GM18505 (cell line): ENCODE measurements at regions not wholly inside any gene's neighbourhood (a gene's known extent, or its start where the extent isn't known, plus 50 kb on each side); places are given as distances from the start of the nearest gene placed in this dataset.

Source experiments
- ATAC-seq: cut with Tn5 transposase; IDR thresholded peaks from one replicate; pipeline ENCODE4 v1.9.1; 2021; ENCODE audit not compliant: unreplicated experiment
- POLR2A ChIP-seq: IDR thresholded peaks from 4 replicates; pipeline ENCODE4 v1.6.1; 2011; ENCODE audit warnings: borderline replicate concordance; ENCODE audit not compliant: insufficient read depth, insufficient read length; ENCODE audit errors: extremely low read depth

DNA sequence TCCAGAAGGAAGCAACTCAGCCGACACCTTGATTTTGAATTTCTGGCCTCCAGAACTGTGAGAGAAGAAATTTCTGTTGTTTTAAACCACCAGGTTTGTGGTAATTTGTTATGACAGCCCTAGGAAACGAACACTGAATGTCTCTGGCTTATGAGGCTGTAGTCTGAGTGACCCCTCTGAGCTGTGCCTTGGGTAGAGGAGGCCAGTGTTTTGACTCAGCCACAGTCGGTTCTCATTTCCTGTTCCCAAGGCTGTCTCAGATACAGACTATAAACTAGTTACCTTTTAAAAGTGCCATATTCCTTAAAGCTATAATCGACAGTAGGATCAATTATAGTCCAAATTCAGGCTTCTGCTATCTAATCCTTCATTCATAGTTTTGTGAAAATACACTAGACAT lies 391.2 kb upstream of the MAP3K7 start:
- ATAC-seq = peak; percentile 59
- TF ChIP-seq POLR2A = no peak

DNA sequence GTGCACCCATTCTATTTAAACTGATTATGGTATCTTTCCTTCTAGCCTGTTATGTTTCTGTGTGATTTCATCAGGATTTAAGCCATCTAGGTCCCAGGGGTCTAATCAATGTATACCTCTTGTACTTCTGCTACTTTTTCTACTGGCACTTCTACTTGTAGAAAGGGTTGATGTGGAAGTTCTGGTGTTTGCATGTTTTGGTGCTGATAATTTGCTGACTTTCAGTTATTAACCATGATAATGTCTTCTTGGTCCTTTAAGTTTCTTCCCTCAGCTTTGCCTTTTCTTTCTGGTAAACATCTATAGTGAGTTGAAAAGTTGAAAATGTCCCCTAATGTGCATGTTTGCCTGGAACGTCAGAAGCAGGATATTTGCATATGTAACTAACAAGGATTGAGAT lies 390.6 kb upstream of the MAP3K7 start:
- no peak for ATAC-seq
- TF ChIP-seq POLR2A = no peak

DNA sequence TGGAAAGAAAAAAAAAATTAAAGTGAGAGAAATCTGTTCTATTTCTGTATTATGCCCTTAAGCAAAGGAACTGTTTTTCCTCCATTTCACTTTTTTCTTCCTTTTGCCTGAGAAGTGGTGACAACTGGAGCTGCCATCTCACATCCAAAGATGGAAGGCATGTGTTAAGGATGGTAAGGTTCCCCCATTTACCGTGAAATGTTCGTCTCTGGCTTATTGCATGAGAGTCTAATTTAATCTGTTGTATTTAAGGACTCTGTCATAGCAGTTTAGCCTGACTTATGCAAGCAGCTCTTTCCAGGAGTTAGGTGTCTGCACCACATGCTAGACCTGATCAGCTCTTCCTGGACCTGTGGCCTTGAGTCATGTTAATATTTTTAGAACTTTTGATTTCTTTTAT lies 389.5 kb upstream of the MAP3K7 start:
- TF ChIP-seq POLR2A = no peak

DNA sequence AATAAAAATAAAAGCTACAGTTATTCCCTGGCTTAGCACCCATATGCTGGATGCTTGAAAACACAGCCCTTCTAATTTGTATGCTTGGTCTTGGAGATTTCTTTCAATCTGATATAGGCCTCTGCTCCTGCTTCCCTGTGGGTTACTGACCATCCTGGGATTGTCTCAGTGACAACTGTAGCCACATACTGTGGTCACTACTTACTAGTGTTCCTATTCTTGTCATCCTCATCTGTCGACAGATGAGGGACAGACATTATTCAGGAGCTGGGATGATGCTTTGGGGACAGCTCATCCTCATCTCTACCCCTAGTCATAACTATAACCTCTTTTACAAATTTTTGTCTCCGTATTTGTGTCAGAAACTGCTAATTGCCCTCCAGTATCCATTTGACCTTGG lies 388.9 kb upstream of the MAP3K7 start:
- no peak for ATAC-seq
- TF ChIP-seq POLR2A = no peak

More for the DNA sequence above, 389.5 kb upstream of the MAP3K7 start:
- ATAC-seq = no peak

DNA sequence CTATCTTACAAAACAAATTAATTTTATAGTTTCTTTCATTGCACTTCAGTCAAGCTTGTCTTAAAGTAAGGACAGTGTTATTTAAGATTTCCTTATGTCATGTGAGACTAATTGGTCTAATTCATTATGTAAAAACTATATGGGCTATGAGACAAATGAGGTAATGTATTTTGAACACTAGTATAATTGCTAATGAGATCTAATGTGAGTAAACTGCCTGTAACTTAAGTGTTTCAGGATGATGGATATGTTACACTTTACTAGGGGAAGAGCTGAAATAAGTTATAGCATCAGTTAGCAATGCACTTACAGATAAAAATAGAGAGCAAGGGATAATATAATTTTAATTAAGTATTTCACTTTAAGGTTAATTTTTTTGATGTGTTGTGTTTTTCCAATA lies 386.3 kb upstream of the MAP3K7 start:
- no peak for ATAC-seq
- no peak for TF ChIP-seq POLR2A

DNA sequence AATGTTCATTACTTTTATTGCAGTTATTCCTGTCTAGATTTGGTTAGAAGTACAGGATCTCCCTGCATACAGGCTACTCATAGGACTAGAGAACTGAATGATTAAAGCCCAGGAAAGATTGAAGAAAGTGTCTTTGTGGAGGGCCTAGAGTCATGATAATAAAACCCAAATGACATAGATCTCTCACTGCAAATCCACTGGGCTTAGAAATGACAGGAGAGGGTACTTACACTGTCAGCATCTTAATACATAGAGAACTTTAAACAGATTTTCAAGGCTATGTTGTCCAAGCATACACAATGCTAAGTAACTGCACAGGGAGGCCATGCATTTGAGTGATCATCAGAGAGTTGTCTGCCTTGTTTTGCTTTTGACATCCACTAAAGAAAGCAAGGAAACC lies 383.8 kb upstream of the MAP3K7 start:
- ATAC-seq = no peak
- TF ChIP-seq POLR2A = no peak

DNA sequence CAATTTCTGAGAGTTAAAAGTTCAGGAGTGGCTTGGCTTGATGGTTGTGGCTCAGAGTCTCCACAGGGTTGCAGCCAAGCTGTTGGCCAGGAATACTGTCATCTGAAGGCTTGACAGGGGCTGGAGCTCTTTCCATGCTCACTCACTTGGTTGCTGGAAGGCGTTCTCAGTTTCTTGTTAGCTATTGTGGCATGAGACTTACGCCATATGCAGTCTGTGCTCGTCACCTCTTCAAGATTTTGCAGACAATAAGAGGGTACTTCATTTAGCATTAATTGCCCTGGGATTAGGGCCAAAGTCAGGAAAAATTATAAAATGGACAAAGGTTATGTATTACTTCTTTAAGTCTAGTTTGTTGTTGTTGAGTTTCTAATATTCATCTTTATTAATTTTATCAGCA lies 380.6 kb upstream of the MAP3K7 start:
- no peak for TF ChIP-seq POLR2A
- no peak for ATAC-seq

DNA sequence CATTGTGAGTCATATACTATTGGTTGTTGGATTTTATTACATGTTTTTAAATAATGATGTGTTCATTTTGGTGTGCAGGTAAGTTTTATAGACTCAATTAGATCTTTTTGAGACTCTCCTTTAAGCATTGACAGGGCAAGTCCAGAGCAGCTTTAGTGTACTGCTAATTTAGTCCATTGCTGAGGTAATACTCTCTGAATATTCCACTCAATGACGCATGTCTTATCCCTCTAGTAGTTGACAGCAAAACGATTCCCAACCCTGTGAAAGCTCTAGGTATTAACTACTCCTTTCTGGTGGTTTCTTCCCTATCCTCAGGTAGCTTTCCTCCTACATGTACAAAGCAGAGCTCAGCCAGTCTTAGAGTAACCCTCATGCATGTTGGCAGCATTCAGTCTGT lies 373.5 kb upstream of the MAP3K7 start:
- TF ChIP-seq POLR2A = no peak
- no peak for ATAC-seq

DNA sequence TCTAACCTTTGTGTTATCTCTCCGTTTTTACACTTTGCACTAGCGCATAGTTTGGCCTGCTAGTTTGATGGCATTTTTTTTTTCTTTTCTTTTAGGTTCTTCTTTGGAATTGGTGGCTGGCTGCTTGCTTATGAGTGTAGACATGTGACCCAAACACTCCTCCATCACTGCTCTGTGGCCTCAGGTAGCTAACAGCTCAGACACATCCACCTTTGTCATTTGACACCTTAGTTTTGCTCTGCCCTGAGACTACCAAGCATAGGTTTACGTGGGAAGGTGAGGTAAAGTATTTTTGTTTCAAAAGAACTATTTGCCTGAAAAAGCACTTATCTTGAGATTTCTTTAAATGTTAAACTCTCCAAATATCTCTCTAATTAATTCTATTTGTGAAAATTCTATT lies 368.4 kb upstream of the MAP3K7 start:
- no peak for TF ChIP-seq POLR2A
- ATAC-seq = no peak

DNA sequence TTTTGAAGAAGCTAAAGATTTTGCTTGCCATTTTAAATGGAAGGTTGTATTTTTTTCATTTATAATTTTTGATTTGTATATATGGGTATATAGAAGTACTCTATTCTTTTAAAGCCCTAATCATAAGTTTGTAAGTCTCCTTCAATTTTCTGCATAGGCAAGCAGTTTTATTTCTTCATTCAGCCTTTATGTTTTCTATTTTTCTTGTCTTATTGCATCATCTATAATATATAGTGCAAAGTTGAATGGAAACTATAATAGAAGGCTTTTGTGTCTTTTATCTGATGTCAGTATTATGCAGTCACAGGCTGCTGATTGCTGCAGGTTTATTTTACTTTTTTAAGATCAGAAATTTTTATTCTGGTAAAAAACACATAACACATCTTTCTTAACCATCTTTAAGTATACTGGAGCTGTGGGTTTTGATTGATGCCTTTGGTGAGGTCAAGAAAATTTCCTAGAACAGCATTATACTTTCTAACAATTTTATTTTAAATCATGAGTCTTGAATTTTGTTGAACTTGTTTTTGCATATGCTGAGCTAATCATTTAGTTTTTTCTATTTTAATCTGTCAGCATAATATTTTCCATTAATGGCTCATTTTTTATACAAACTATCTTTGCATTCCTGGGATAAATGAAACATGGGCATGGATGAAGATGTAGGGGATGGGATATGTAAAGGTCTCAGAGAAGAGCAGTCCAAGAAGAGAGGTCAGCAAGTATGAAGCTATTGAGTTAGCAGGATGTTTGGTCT lies 366.7 kb upstream of the MAP3K7 start:
- no peak for TF ChIP-seq POLR2A
- ATAC-seq = no peak

DNA sequence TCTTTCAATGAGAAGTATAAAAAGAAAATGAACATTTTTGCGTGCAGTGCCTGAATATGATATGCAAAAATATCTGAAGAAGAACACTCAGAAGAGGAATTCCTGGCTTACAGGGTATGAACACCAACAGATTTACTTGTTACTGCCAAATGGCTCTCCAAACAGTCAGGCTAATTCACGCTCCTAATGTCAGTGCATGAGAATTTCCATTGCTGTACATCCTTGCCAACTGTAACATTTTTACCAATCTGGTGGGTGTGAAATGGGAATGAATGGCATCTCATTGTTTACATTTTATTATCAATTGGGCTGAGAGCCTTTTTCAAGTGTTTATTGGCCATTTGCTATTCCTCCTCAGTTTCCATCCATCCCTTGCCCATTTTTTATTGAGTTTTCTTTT lies 365.3 kb upstream of the MAP3K7 start:
- ATAC-seq = no peak
- TF ChIP-seq POLR2A = no peak

DNA sequence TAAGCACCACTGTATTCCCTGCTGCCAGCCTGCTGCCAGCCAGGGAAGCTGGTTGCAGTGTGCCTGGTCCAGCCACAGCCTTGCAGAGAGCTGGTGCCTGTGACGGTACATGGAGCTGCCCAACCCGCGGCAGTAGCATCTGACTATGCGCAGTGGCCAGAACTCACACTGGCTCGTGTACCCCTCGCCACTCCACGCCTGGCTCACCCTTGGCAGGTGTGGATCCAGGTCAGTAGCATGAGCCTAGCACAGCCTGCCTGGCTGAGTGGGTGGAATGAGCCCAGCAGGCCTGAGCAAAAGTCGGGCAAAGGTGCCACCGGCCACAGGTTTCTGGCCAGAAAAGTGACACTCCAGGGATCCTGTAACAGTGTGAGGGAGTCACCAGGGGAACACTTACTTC lies 361.7 kb upstream of the MAP3K7 start:
- TF ChIP-seq POLR2A = no peak

DNA sequence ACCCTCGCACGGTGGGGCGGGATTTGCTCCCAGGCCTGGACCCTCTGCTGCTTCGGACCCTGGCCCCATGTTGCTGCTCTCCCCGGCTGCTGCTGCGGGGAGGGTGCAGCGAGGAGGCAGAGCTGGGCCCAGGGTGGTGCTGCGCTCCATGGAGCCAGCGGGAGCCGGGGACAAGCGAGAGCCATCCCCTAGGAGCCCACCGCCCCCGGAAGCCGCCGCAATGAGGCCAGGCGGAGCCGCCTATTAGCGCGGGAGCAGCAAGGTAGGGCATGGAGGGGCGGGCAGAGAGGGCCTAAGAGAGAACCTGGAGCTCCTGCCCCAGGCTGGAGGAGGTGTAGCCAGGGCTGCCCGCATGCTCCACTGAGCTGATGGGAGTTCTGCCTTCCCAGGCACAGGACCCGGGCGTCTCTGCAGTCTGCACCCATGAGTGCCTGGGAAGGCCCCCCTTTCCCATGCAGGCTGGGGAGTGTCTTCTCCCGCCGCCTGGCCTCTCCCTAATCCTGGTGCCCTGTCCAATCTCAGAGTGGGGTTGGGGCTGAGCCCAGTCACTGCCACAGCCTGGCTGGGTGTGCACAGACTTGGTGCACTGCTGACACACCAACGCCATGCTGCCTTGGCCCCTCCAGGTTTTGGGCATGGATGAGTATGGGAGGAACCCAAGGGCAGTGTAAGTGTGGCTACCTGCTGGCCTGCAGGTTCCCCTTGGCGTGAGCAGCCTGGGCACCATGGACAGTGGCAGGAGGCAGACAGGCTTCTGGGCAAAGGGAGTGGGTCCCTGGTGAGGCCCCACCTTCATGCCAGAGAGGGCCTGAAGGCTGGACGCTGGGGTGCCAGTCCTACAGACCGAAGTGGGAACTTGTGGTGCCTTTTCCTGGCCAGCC lies 360.6 kb upstream of the MAP3K7 start:
- no peak for ATAC-seq
- no peak for TF ChIP-seq POLR2A

More for the DNA sequence above, 361.7 kb upstream of the MAP3K7 start:
- no peak for ATAC-seq

DNA sequence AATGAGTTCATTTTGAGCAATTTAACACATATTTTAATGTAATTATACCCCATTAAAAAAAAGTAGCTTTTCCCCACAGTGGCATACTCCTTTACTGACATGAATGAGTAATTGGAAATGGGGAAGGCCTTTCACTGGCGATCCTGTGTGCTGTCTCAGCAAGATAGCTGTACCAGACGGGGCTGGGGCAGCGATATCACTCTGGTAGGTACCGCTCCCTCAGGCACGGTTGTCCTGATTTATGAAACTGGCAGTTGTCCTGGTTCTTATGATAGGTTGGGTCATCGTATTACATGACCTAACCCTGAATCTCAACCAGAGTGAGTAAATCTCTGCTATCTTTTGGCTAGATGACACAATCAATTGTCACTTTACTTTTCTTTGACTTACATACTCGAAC lies 355.0 kb upstream of the MAP3K7 start:
- no peak for TF ChIP-seq POLR2A
- ATAC-seq = no peak
